IMR-90 (cell line): ENCODE measurements at regions not wholly inside any gene's neighbourhood (a gene's known extent, or its start where the extent isn't known, plus 50 kb on each side); places are given as distances from the start of the nearest gene placed in this dataset.

Source experiments
- ATAC-seq: fragments of 200-7000 bp; cut with Tn5 transposase; 2 replicates; pipeline ENCODE4 v1.9.1; 2020; ENCODE audit warnings: low read depth, mild to moderate bottlenecking, moderate library complexity
- BruUV-seq: library from RNA; stranded (reverse); fragments of 400-500 nt; replicated peaks from 2 replicates; lab custom pipeline; 2021; lab: Mats Ljungman, UMichigan
- CTCF ChIA-PET: fragments of 300-600 bp; formaldehyde crosslinking; extraction: SDS; loops from one replicate; lab custom pipeline; 2021; ENCODE audit warnings: antibody characterized with exemption; lab: Yijun Ruan, JAX
- POLR2A ChIA-PET: fragments of 300-600 bp; sonication (Branson Sonifier 250); formaldehyde crosslinking; loops from one replicate; lab custom pipeline; 2022; ENCODE audit warnings: antibody characterized with exemption; ENCODE audit not compliant: unreplicated experiment; lab: Charles Lee
- DNase-seq: peaks from one replicate; pipeline ENCODE4 v3.0.0; 2013
- H2AFZ ChIP-seq: replicated peaks from 2 replicates; pipeline ENCODE3; 2013; ENCODE audit warnings: low read length, mild to moderate bottlenecking; ENCODE audit not compliant: poor library complexity
- H2AK5ac ChIP-seq: 2 replicates; pipeline ENCODE4 v1.6.1; 2013; ENCODE audit warnings: low read depth, low read length, inconsistent platforms
- H2AK9ac ChIP-seq: replicated peaks from 2 replicates; pipeline ENCODE3; 2013; ENCODE audit warnings: mild to moderate bottlenecking, low read depth, low read length, moderate library complexity; ENCODE audit not compliant: poor library complexity
- H2BK120ac ChIP-seq: 2 replicates; pipeline ENCODE4 v1.6.1; 2013; ENCODE audit warnings: low read depth, low read length, inconsistent platforms
- H2BK15ac ChIP-seq: 3 replicates; pipeline ENCODE4 v1.6.1; 2013; ENCODE audit warnings: low read depth, low read length, inconsistent platforms
- H2BK20ac ChIP-seq: 2 replicates; pipeline ENCODE4 v1.6.1; 2013; ENCODE audit warnings: low read depth, mild to moderate bottlenecking, inconsistent platforms, low read length, moderate library complexity
- H2BK5ac ChIP-seq: 2 replicates; pipeline ENCODE4 v1.6.1; 2013; ENCODE audit warnings: mild to moderate bottlenecking, low read depth, low read length, inconsistent platforms; ENCODE audit not compliant: poor library complexity, severe bottlenecking
- H3K14ac ChIP-seq: replicated peaks from 2 replicates; pipeline ENCODE4 v1.6.1; 2013; ENCODE audit warnings: low read depth, low read length, inconsistent platforms
- H3K18ac ChIP-seq: 2 replicates; pipeline ENCODE4 v1.6.1; 2013; ENCODE audit warnings: low read depth, low read length, control low read depth
- H3K23ac ChIP-seq: 2 replicates; pipeline ENCODE4 v1.6.1; 2013; ENCODE audit warnings: low read depth, low read length, inconsistent platforms
- H3K27ac ChIP-seq: 2 replicates; pipeline ENCODE4 v1.5.1; 2013; ENCODE audit warnings: mild to moderate bottlenecking, control low read depth, low read length; ENCODE audit not compliant: insufficient read depth
- H3K27me3 ChIP-seq: 2 replicates; pipeline ENCODE4 v1.6.1; 2013; ENCODE audit warnings: low read length; ENCODE audit not compliant: control insufficient read depth, insufficient read depth
- H3K36me3 ChIP-seq: 2 replicates; pipeline ENCODE4 v1.6.1; 2013; ENCODE audit warnings: low read length, mixed read lengths; ENCODE audit not compliant: control insufficient read depth, insufficient read depth
- H3K4ac ChIP-seq: 2 replicates; pipeline ENCODE4 v1.6.1; 2013; ENCODE audit warnings: low read depth, low read length, inconsistent platforms
- H3K4me1 ChIP-seq: 2 replicates; pipeline ENCODE4 v1.6.1; 2013; ENCODE audit warnings: low read length, mixed read lengths; ENCODE audit not compliant: control insufficient read depth, insufficient read depth
- H3K4me2 ChIP-seq: 2 replicates; pipeline ENCODE4 v1.6.1; 2013; ENCODE audit warnings: low read depth, mild to moderate bottlenecking, control low read depth, low read length, moderate library complexity
- H3K4me3 ChIP-seq: 2 replicates; pipeline ENCODE4 v1.5.1; 2013; ENCODE audit warnings: low read depth, mild to moderate bottlenecking, control low read depth, low read length, moderate library complexity; ENCODE audit not compliant: insufficient read depth
- H3K56ac ChIP-seq: 2 replicates; pipeline ENCODE4 v1.6.1; 2013; ENCODE audit warnings: low read length, inconsistent platforms; ENCODE audit not compliant: insufficient read depth; ENCODE audit errors: extremely low read depth
- H3K79me1 ChIP-seq, 2 experiments: 2 replicates each; pipeline ENCODE4 v1.6.1; 2013; ENCODE audit warnings: low read length in 2 of 2, inconsistent platforms in 1 of 2, low read depth in 1 of 2
- H3K9ac ChIP-seq: 2 replicates; pipeline ENCODE4 v1.6.1; 2013; ENCODE audit warnings: low read depth, low read length, control low read depth
- H3K9me1 ChIP-seq: 2 replicates; pipeline ENCODE4 v1.6.1; 2013; ENCODE audit warnings: low read length, inconsistent platforms; ENCODE audit not compliant: insufficient read depth
- H3K9me3 ChIP-seq: 2 replicates; pipeline ENCODE4 v1.6.1; 2013; ENCODE audit warnings: low read length; ENCODE audit not compliant: control insufficient read depth, insufficient read depth
- H4K20me1 ChIP-seq: 2 replicates; pipeline ENCODE4 v1.6.1; 2013; ENCODE audit warnings: low read length, inconsistent platforms; ENCODE audit not compliant: insufficient read depth
- H4K5ac ChIP-seq: 2 replicates; pipeline ENCODE4 v1.6.1; 2013; ENCODE audit warnings: mild to moderate bottlenecking, low read depth, low read length, control low read depth
- H4K8ac ChIP-seq, 2 experiments: 2 replicates each; pipeline ENCODE4 v1.6.1; 2013; ENCODE audit warnings: low read depth in 2 of 2, low read length in 2 of 2, control low read depth in 1 of 2, inconsistent platforms in 1 of 2
- H4K91ac ChIP-seq: 2 replicates; pipeline ENCODE4 v1.6.1; 2013; ENCODE audit warnings: low read depth, low read length, inconsistent platforms; ENCODE audit not compliant: insufficient read depth
- BHLHE40 ChIP-seq: fragments of 150-350 bp; IDR thresholded peaks from 2 replicates; pipeline ENCODE4 v1.6.1; 2016; ENCODE audit warnings: mild to moderate bottlenecking, low read depth, low read length
- CEBPB ChIP-seq: IDR thresholded peaks from 2 replicates; pipeline ENCODE4 v1.6.1; 2012; ENCODE audit warnings: low read depth, low read length, improper control_type of control experiment
- CHD1 ChIP-seq: IDR thresholded peaks from 2 replicates; pipeline ENCODE4 v1.6.1; 2012; ENCODE audit warnings: low read depth, low read length, improper control_type of control experiment
- CTCF ChIP-seq: conservative IDR thresholded peaks from 2 replicates; pipeline ENCODE4 v1.5.1; 2012; ENCODE audit warnings: mild to moderate bottlenecking, low read depth, low read length, improper control_type of control experiment
- ELK1 ChIP-seq: fragments of 150-350 bp; IDR thresholded peaks from 2 replicates; pipeline ENCODE4 v1.6.1; 2016; ENCODE audit warnings: low read depth, mild to moderate bottlenecking, low read length, moderate library complexity, borderline replicate concordance
- FOS ChIP-seq: fragments of 150-350 bp; IDR thresholded peaks from 2 replicates; pipeline ENCODE4 v1.6.1; 2016; ENCODE audit warnings: low read depth, low read length
- MAFK ChIP-seq: IDR thresholded peaks from 2 replicates; pipeline ENCODE4 v1.6.1; 2012; ENCODE audit warnings: low read depth, low read length, improper control_type of control experiment
- MAZ ChIP-seq: IDR thresholded peaks from 2 replicates; pipeline ENCODE4 v1.6.1; 2012; ENCODE audit warnings: low read depth, mild to moderate bottlenecking, low read length, improper control_type of control experiment, moderate library complexity, borderline replicate concordance
- MXI1 ChIP-seq: IDR thresholded peaks from 2 replicates; pipeline ENCODE4 v1.6.1; 2012; ENCODE audit warnings: low read depth, mild to moderate bottlenecking, low read length, moderate library complexity, borderline replicate concordance
- NFE2L2 ChIP-seq: fragments of 150-350 bp; IDR thresholded peaks from 2 replicates; pipeline ENCODE4 v1.6.1; 2016; ENCODE audit warnings: low read depth, mild to moderate bottlenecking, low read length
- RAD21 ChIP-seq: IDR thresholded peaks from 2 replicates; pipeline ENCODE4 v1.6.1; 2012; ENCODE audit warnings: low read length, improper control_type of control experiment
- RCOR1 ChIP-seq: IDR thresholded peaks from 2 replicates; pipeline ENCODE4 v1.6.1; 2012; ENCODE audit warnings: mild to moderate bottlenecking, low read length, improper control_type of control experiment; ENCODE audit not compliant: insufficient replicate concordance
- RFX5 ChIP-seq: IDR thresholded peaks from 2 replicates; pipeline ENCODE4 v1.8.0; 2012; ENCODE audit warnings: low read depth, mild to moderate bottlenecking, low read length, moderate library complexity
- SMC3 ChIP-seq: fragments of 150-350 bp; IDR thresholded peaks from 2 replicates; pipeline ENCODE4 v1.6.1; 2016; ENCODE audit warnings: low read depth, mild to moderate bottlenecking, antibody characterized with exemption, low read length, moderate library complexity
- USF2 ChIP-seq: fragments of 150-350 bp; IDR thresholded peaks from 2 replicates; pipeline ENCODE4 v1.6.1; 2017; ENCODE audit warnings: mild to moderate bottlenecking, antibody characterized with exemption, low read length, low read depth
- WGBS, 2 experiments: methylation state at CpG; one replicate each; pipeline versions ENCODE4 v1.1.5 to v1.1.7; 2013; ENCODE audit warnings: missing lambda C conversion rate in 2 of 2; ENCODE audit not compliant: insufficient read length in 1 of 2; ENCODE audit errors: extremely low coverage in 2 of 2; 5-methylcytosine and 5-hydroxymethylcytosine counted together
- dilution Hi-C: fragments of 300-500 bp; cut with HindIII; formaldehyde crosslinking; loops from one replicate; pipeline ENCODE4 v1.14.3; 2018; ENCODE audit warnings: low sequenced_read_pairs; ENCODE audit not compliant: unreplicated experiment
- in situ Hi-C: fragments of 300-500 bp; cut with MboI; formaldehyde crosslinking; loops from 3 replicates; pipeline ENCODE4 v1.14.3; 2019; ENCODE audit warnings: low sequenced_read_pairs, inconsistent platforms, mixed read lengths
- intact Hi-C: fragments of 100-400 bp; cut with micrococcal nuclease; formaldehyde crosslinking; loops from 2 replicates; pipeline ENCODE4 v1.10.0; 2022

- CTCF ChIA-PET, result no interaction called here
- H2AK5ac ChIP-seq, result no peak overlapping the region
- no peak overlapping the region for H3K14ac ChIP-seq
- no peak overlapping the region for H2AFZ ChIP-seq
- ATAC-seq (no peak), DNase-seq (no peak)
- no CpG with 5 or more reads among the region's 6 CpGs for WGBS, 2 experiments
- no peak overlapping the region for H3K4me3 ChIP-seq
- H3K9me3 ChIP-seq, result no peaks in the 10 kb centered on the region
- no peak overlapping the region for H4K91ac ChIP-seq
- no peak overlapping the region for H3K9ac ChIP-seq
- H3K36me3 ChIP-seq, result no peaks in the 10 kb centered on the region
- H3K4me2 ChIP-seq, result no peak overlapping the region
- no TSS peak for BruUV-seq
- no peak overlapping the region for H4K5ac ChIP-seq
- in situ Hi-C loops (no loop called here), intact Hi-C loops (no loop called here), dilution Hi-C loops (no loop called here)
- no peak overlapping the region for H4K8ac ChIP-seq
- H3K4me1 ChIP-seq, result peaks cover 2% of the 10 kb centered on the region
- no peak overlapping the region for H3K4ac ChIP-seq
- no peak overlapping the region for H3K23ac ChIP-seq
- no peaks in the 10 kb centered on the region for H4K20me1 ChIP-seq
- POLR2A ChIA-PET, result no interaction called here
- H3K56ac ChIP-seq, result no peak overlapping the region
- H3K27ac ChIP-seq, result no peak overlapping the region
- no peak overlapping the region for H2BK120ac ChIP-seq
- H2AK9ac ChIP-seq, result no peak overlapping the region
- no peak overlapping the region for H2BK5ac ChIP-seq
- H2BK20ac ChIP-seq, result no peak overlapping the region
- H3K9me1 ChIP-seq, result no peaks in the 10 kb centered on the region
- no peaks in the 10 kb centered on the region for H3K79me1 ChIP-seq
- no peak for TF ChIP-seq CTCF
- no peak for TF ChIP-seq MXI1
- TF ChIP-seq SMC3, result no peak
- TF ChIP-seq NFE2L2, result no peak
- TF ChIP-seq FOS, result no peak
- TF ChIP-seq MAZ, result no peak
- no peak for TF ChIP-seq RFX5
- TF ChIP-seq CEBPB, result no peak
- TF ChIP-seq USF2, result no peak
- TF ChIP-seq BHLHE40, result no peak
- TF ChIP-seq MAFK, result no peak
- no peak for TF ChIP-seq RCOR1
- no peak for TF ChIP-seq RAD21
- TF ChIP-seq ELK1, result no peak
- TF ChIP-seq CHD1, result no peak
- no peak overlapping the region for H3K18ac ChIP-seq
- H2BK15ac ChIP-seq, result no peak overlapping the region
- no peaks in the 10 kb centered on the region for H3K27me3 ChIP-seq
Measured at GRCh38 chr2:53247956-53248735, 519.5 kb upstream of the CHAC2 start.
